ENCODE measurements at regions not wholly inside any gene's neighbourhood (a gene's known extent, or its start where the extent isn't known, plus 50 kb on each side); places are given as distances from the start of the nearest gene placed in this dataset.
A peak's percentile ranks its signal among the peaks of the same experiment; 100 is the strongest.

DNA sequence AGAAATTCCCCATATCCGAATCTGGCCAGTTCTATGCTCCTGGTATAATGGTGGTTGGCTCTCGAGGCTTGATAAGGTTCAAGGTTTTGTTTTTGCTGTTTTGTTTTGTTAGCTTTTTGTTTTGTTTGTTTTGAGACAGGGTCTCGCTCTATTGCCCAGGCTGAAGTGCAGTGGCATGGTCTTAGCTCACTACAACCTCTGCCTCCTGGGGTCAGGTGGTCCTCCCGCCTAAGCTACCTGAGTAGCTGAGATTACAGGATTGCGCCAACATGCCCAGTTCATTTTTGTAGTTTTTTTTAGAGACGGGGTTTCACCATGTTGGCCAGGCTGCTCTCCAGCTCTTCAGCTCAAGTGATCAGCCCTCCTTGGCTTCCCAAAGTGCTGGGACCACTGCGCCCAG, 109.1 kb upstream of the ERRFI1 start:
- peaks cover 0 to 14% (median 10%) of the 10 kb centered on the region in 3 donors for H3K4me1 ChIP-seq (ENCODE audit: control insufficient read depth in 2 of 3, insufficient read depth in 2 of 3, low read depth in 1 of 3, low read length in 3 of 3)
- no peaks in the 10 kb centered on the region for H3K36me3 ChIP-seq (ENCODE audit: control insufficient read depth in 2 of 3, insufficient read depth in 3 of 3, low read length in 3 of 3)
- FAIRE-seq = no peak
- no peak overlapping the region for H3K4me3 ChIP-seq (ENCODE audit: low read length in 3 of 3)
- TF ChIP-seq, protein P1, sequence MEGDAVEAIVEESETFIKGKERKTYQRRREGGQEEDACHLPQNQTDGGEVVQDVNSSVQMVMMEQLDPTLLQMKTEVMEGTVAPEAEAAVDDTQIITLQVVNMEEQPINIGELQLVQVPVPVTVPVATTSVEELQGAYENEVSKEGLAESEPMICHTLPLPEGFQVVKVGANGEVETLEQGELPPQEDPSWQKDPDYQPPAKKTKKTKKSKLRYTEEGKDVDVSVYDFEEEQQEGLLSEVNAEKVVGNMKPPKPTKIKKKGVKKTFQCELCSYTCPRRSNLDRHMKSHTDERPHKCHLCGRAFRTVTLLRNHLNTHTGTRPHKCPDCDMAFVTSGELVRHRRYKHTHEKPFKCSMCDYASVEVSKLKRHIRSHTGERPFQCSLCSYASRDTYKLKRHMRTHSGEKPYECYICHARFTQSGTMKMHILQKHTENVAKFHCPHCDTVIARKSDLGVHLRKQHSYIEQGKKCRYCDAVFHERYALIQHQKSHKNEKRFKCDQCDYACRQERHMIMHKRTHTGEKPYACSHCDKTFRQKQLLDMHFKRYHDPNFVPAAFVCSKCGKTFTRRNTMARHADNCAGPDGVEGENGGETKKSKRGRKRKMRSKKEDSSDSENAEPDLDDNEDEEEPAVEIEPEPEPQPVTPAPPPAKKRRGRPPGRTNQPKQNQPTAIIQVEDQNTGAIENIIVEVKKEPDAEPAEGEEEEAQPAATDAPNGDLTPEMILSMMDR (IDR thresholded peaks at IDR 0.05; ENCODE audit: borderline replicate concordance, extremely low read depth, insufficient read depth) = no peak
- H3K27ac ChIP-seq (ENCODE audit: low read depth in 2 of 2, low read length in 2 of 2) = no peak overlapping the region
- H3K9ac ChIP-seq (ENCODE audit: low read length in 3 of 3) = no peak overlapping the region
- no peaks in the 10 kb centered on the region for H3K9me3 ChIP-seq (ENCODE audit: control insufficient read depth in 2 of 3, insufficient read depth in 1 of 3, low read length in 3 of 3)
- no peak for DNase-seq
- intact Hi-C loops (cut with DNase I) = no loop called here
- no peaks in the 10 kb centered on the region for H3K27me3 ChIP-seq (ENCODE audit: control insufficient read depth, insufficient read depth, low read length)

DNA sequence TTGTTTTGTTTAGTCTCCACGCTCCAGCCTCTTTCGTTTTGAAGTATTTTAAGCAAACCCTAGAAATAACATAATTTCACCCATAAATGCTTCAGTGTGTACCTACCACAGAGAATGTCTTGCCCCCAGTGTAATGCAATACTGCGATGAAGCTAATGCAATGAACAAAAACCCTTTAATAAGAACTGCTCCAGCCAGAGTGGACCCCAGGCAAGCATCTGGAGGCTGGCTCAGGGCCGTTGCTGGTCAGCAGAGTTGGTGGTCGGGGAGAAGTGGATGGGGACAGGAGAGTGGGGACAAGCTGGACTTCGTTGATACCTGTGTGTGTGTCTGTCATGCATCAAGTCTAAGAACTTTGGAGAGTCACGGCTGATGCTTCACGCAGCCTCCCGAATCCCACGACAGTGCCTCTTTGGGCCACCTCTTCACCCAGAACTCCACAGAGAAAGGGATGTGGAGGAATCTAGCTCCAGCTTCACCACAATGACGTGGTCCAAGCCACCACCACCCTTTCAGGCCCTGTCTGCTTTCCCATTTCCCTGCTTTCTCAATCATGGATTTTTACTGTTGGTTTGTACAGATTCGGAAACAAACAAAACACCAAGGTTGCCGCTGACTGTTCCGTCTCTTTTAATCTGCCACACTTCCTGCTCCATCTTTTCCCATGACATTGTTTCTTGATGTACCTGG, 108.6 kb upstream of the ERRFI1 start:
- H3K4me3 ChIP-seq (ENCODE audit: low read length in 3 of 3) = no peak overlapping the region
- peaks cover 0 to 14% (median 10%) of the 10 kb centered on the region in 3 donors for H3K4me1 ChIP-seq (ENCODE audit: control insufficient read depth in 2 of 3, insufficient read depth in 2 of 3, low read depth in 1 of 3, low read length in 3 of 3)
- no peaks in the 10 kb centered on the region for H3K9me3 ChIP-seq (ENCODE audit: control insufficient read depth in 2 of 3, insufficient read depth in 1 of 3, low read length in 3 of 3)
- H3K9ac ChIP-seq (ENCODE audit: low read length in 3 of 3) = no peak overlapping the region
- H3K27ac ChIP-seq (ENCODE audit: low read depth in 2 of 2, low read length in 2 of 2) = no peak overlapping the region
- FAIRE-seq (no peak), DNase-seq (no peak)
- intact Hi-C loops (cut with DNase I) = no loop called here
- no peaks in the 10 kb centered on the region for H3K36me3 ChIP-seq (ENCODE audit: control insufficient read depth in 2 of 3, insufficient read depth in 3 of 3, low read length in 3 of 3)
- H3K27me3 ChIP-seq (ENCODE audit: control insufficient read depth, insufficient read depth, low read length) = no peaks in the 10 kb centered on the region
- TF ChIP-seq, protein P1 (IDR thresholded peaks at IDR 0.05; ENCODE audit: borderline replicate concordance, extremely low read depth, insufficient read depth) = no peak

DNA sequence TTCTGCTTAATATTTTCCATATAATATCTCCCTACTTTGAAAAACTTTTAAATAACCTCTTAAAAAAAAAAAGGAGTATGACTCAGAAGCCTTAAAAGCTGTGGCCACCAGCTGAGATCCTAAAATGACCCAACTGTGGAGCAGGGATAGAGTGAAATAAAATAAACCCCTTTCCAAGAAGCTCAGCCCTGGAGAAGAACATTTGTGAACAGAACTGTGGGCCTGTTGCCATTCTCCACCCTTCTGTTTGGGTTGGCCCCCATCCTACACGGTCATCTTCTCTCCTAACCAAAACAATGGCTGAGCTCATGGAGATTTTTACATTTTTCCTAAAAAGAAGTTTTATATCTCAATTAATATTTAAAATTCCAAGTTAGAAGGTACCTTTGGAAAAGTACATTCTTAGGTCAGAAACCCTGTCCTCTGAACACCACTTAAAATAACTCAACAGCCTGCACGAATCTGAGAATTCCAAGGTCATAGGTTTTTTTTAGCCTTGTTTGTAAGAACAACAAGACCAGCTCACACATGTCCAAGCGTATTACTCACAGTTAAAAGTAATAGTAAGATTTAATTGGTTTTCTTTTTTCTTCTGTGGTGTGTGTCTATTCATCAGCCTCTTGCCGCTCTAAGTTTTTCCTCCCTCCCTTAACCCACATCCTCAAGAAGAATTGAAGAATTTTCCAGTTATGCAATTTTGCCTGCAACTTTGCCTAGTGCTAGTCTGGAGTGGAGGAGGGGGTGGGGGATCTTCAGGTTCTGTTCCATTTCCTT, 107.7 kb upstream of the ERRFI1 start:
- DNase-seq = peak in 1 of 5 donors; percentile 63
- intact Hi-C loops (cut with DNase I) = no loop called here
- H3K27me3 ChIP-seq (ENCODE audit: control insufficient read depth, insufficient read depth, low read length) = no peaks in the 10 kb centered on the region
- H3K9me3 ChIP-seq (ENCODE audit: control insufficient read depth in 2 of 3, insufficient read depth in 1 of 3, low read length in 3 of 3) = no peaks in the 10 kb centered on the region
- no peak for FAIRE-seq
- TF ChIP-seq, protein P1 (IDR thresholded peaks at IDR 0.05; ENCODE audit: borderline replicate concordance, extremely low read depth, insufficient read depth) = no peak
- H3K36me3 ChIP-seq (ENCODE audit: control insufficient read depth in 2 of 3, insufficient read depth in 3 of 3, low read length in 3 of 3) = no peaks in the 10 kb centered on the region
- H3K4me3 ChIP-seq (ENCODE audit: low read length in 3 of 3) = no peak overlapping the region
- no peak overlapping the region for H3K9ac ChIP-seq (ENCODE audit: low read length in 3 of 3)
- H3K4me1 ChIP-seq (ENCODE audit: control insufficient read depth in 2 of 3, insufficient read depth in 2 of 3, low read depth in 1 of 3, low read length in 3 of 3) = peaks cover 0 to 14% (median 10%) of the 10 kb centered on the region in 3 donors
- H3K27ac ChIP-seq (ENCODE audit: low read depth in 2 of 2, low read length in 2 of 2) = peak overlapping the region; percentile 65 to 77
